HG03460 (cell line): ENCODE measurements at regions not wholly inside any gene's neighbourhood (a gene's known extent, or its start where the extent isn't known, plus 50 kb on each side); places are given as distances from the start of the nearest gene placed in this dataset.

ENCODE experiments used
- ATAC-seq: cut with Tn5 transposase; IDR thresholded peaks from one replicate; pipeline ENCODE4 v1.9.1; 2021; ENCODE audit not compliant: unreplicated experiment

DNA sequence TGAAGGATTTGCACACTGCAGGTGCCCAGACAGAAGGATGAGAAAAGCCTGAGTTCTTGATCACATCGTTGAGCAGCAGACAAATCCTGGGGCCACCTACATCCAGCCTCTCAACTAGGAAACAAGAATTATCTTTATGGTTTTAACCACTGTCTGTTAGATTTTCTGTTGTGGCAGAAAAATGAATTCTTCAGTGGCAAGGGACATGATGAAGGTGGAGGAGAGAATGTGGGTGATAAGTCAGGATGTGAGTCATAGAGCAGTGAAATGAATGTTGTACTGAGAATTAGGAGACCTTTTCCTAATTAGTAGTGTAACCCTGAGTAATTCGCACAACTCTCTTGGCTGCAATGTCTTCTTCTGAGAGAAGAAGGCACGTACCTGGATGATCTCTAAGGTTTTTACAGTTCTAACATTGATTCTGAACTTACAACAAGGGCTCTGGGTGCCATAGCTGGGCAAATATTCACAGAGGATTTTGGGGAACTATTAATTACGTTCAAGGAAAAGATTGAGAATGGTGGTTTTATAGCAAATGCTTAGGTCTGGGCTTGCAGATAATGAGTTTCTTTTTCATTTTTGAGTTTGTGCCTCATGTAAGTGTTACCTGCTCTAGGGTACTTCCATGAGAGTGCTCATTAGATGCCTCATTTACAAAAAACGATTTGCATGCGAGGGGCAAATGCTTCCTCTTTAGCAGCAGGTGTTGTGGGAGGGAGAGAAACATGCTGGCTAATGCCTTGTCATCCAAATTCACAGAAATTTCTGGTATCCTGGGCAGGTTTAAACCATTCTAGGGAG lies 111.0 kb upstream of the KL start:
- no peak for ATAC-seq

- ATAC-seq = no peak
These were observed 110.4 kb upstream of the KL start for GRCh38 chr13:32905864-32906180.

DNA sequence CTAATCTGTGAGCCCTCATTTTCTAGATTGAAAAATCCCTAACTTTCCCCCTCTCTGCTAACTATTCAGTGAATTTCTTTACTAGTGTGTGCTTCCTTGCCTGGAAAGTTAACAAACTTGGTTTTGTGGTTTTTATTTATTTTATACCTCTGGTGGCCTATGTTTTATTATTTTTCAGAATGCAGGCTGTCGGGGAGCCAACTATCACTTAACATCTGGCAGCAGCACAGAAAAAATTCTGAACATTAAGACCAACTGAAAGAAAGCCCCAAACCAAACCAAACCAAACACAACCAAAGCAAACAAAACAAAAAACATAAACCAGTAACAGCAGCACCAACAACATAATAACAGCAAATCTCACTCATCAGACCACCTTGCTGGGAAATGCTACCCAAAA lies 109.0 kb upstream of the KL start:
- ATAC-seq = no peak

- ATAC-seq = no peak
These were observed 105.7 kb upstream of the KL start for GRCh38 chr13:32910530-32910929.

DNA sequence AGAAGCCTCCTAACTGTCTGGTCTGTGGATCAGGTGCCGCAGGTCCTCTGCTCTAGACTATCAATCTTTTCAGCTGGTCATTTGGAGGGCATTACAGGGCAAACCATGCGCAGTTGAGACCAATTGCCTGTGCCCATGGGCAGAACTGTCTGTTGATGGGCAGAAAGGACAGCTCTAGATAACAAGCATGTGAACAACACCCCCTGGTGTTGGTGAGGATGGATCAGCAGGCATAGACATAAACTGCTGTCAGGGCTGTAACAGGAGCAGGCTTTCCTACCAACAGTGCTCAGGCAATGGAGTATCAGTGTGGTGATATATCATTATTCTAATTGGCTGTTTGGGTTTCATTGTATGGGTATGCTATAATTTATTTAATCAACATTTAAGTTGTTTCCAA lies 104.7 kb upstream of the KL start:
- no peak for ATAC-seq

- no peak for ATAC-seq
These were observed 101.5 kb upstream of the KL start for GRCh38 chr13:32914686-32915085.

DNA sequence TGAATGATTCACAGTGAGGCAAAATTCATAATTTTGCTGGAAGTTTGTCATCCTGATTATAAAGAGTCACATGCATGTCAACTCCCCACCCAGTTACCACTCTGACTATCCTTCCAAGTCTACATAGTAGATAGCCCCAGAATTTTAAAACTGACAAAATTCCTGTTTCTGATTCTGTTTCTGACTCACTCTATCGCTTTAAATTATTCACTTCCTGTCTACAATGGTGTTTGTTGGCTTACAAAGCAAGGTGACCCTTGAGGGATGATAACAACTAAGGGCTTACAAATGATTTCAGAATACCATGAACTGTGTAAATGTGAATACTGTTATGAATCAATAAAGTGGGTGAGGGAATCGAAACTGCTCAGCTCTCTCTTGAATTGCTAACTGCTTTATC lies 98.7 kb upstream of the KL start:
- no peak for ATAC-seq

- no peak for ATAC-seq
These were observed 92.5 kb upstream of the KL start for GRCh38 chr13:32923725-32924124.

DNA sequence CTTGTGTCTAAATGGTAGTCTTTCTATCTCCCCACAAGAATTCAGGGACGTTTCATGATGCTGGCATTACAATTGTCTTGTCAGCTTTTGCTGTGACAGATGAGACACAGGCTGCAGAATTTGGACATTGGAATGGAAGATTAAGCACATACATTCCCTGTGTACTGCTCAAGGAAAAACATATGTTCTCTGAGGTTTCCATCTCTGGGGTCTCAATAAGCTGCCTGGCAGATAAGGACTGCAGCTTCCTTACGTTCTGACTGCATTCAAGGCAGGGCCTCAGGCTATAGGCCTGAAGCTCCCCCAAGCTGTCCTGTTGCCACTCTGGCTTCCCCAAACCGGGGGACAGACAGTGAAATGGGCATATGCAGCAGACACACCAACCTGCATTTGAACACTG lies 91.3 kb upstream of the KL start:
- ATAC-seq = no peak

GRCh38 chr13:32925506-32925905 lies 90.7 kb upstream of the KL start:
- no peak for ATAC-seq

DNA sequence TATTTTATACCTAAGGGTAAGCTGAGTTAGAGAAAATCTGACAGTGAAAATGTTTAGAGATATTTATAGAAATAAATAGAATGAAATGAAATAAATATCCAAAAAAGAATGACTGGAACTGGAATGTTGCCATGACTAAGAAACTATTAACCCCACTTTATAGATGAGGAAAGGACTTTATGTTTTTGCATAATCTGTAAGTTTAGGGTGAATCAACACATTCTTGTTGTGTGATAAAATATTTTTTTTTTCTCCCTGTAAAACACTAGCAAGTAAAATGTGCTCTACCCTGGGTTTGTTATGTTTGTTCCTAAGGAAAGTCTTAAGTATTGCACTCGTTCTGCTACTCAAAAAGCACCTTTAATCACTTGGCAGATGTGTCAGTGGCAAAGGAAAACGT lies 83.8 kb upstream of the KL start:
- ATAC-seq = no peak

GRCh38 chr13:32936716-32937115 lies 79.5 kb upstream of the KL start:
- ATAC-seq = no peak

- no peak for ATAC-seq
These were observed 77.9 kb upstream of the KL start for GRCh38 chr13:32938314-32938713.

- ATAC-seq = no peak
These were observed 77.3 kb upstream of the KL start for GRCh38 chr13:32938907-32939306.

DNA sequence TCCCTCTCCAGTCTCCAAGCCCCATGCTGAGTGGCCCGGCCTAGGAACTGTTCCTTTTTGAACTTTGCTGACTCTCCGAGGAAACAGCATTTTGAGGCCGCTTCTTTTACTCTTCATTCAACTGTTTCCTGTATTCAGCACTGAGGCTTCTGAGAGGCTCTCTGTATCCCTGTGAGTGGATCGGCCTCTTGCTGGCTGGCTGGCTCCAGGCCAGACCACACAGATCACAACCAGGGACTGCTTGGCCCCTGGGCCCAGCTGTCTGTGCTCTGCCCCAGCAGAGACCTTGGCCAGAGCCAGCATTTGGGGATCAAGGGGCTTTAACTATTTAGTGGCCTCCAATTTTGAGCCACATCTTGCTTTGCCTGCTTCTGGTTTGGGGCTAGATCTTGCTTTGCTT lies 75.6 kb upstream of the KL start:
- ATAC-seq = no peak

DNA sequence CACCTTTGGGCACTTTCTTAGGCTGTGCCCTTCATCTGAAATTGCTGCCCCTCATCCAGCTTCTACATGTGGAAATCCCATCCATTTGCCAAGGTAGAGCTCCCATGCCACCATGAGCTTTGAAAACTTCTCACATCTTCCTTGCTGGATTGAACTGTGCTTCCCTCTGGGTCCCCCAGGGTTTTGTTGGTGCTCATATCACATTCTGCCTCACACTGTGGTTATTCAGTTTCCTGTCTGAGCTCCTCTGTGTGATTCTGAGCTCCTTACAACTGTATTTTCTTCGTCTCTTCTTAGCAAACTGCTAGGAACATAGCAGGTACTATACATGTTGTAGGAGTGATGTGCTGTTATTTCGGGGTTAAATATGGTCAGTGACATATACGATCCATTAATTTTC lies 74.9 kb upstream of the KL start:
- no peak for ATAC-seq

GRCh38 chr13:32946558-32946957 lies 69.7 kb upstream of the KL start:
- ATAC-seq = no peak

- ATAC-seq = no peak
These were observed 68.6 kb upstream of the KL start for GRCh38 chr13:32947411-32948276.

DNA sequence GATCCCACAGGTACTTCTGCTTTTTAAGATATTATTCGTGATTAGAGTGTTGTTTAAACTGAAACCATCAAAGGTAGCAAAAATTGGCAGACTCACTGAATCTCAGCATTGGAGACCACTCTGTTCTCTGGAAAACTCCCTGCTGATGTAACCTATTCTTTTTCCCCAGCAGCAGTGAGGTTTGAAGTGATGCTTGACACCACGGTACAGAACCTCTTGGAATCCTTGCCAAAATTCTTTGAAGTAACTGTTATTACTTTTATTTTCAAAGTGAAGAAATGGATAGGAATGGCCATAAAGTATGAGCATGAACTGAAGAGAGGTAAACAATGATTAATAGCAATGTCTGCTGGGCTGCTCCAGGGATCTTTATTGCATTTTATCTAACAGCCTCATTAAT lies 66.4 kb upstream of the KL start:
- ATAC-seq = no peak

- ATAC-seq = no peak
These were observed 64.6 kb upstream of the KL start for GRCh38 chr13:32951580-32951979.

DNA sequence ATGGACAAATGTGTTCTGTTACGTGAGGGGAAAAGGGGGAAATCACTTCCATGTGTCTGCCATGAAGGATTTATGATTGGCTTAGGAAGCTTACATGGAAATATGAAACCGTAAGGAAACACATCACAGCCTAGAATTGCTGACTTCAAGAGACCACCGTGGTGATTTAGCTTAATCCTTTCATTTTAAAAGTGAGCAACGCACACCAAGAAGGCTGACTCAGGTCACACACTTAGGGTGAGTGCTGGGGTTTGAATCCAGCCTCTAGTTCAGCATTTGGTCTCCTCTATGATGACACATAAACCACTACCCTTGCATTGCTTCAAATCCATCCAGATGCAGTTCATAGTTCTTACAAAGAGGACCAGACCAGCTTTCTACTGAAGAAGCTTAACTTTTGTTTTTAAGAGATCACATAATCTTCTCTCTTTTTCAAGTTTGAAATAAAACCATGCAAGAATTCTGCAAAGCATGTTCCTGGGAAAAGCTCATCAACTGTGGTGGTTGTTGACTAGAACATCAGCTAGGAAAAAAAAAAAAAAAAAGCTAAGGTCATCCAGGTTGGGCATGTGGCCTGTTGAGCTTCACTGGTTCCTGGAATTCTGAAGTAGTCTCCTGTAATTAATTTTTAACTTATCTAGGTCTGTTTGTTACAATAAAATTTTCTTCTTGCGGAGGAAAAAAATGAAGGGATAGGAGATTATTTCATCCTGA lies 60.2 kb upstream of the KL start:
- no peak for ATAC-seq

- no peak for ATAC-seq
These were observed 59.7 kb upstream of the KL start for GRCh38 chr13:32956595-32956933.
